GM23338 (cell line): ENCODE measurements at regions not wholly inside any gene's neighbourhood (a gene's known extent, or its start where the extent isn't known, plus 50 kb on each side); places are given as distances from the start of the nearest gene placed in this dataset.

Experiments used
- ATAC-seq: fragments of 200-7000 bp; cut with Tn5 transposase; 3 replicates; pipeline ENCODE4 v1.9.1; 2020
- DNase-seq: peaks from one replicate; pipeline ENCODE4 v3.0.0-alpha.2; 2015; ENCODE audit warnings: low spot score
- H2AFZ ChIP-seq: fragments of 200-600 bp; sonication (generic); 2 replicates; pipeline ENCODE4 v1.8.0; 2016; ENCODE audit warnings: antibody characterized with exemption, mild to moderate bottlenecking, moderate library complexity
- H3F3A ChIP-seq: fragments of 200-600 bp; sonication (generic); replicated peaks from 2 replicates; pipeline ENCODE4 v1.8.0; 2017; ENCODE audit warnings: antibody characterized with exemption, mixed run types, low read depth
- H3K27ac ChIP-seq: fragments of 200-600 bp; sonication (generic); 2 replicates; pipeline ENCODE4 v1.6.1; 2016; ENCODE audit warnings: low read depth
- H3K27me3 ChIP-seq: fragments of 200-600 bp; sonication (generic); 2 replicates; pipeline ENCODE4 v1.8.0; 2016; ENCODE audit warnings: mild to moderate bottlenecking, mixed run types, moderate library complexity; ENCODE audit not compliant: insufficient read depth
- H3K36me3 ChIP-seq: fragments of 200-600 bp; sonication (generic); 2 replicates; pipeline ENCODE4 v1.8.0; 2016; ENCODE audit warnings: mild to moderate bottlenecking; ENCODE audit not compliant: insufficient read depth
- H3K4me1 ChIP-seq: fragments of 200-600 bp; sonication (generic); 2 replicates; pipeline ENCODE4 v1.8.0; 2016; ENCODE audit warnings: mild to moderate bottlenecking, moderate library complexity; ENCODE audit not compliant: insufficient read depth
- H3K4me2 ChIP-seq: fragments of 200-600 bp; sonication (generic); 2 replicates; pipeline ENCODE4 v1.7.1; 2017; ENCODE audit warnings: mixed run types
- H3K4me3 ChIP-seq: fragments of 200-600 bp; sonication (generic); 2 replicates; pipeline ENCODE4 v1.6.1; 2016; ENCODE audit warnings: mixed run types
- H3K79me2 ChIP-seq: fragments of 200-600 bp; sonication (generic); replicated peaks from 2 replicates; pipeline ENCODE4 v1.8.0; 2017; ENCODE audit warnings: mild to moderate bottlenecking; ENCODE audit not compliant: insufficient read depth
- H3K9me2 ChIP-seq: fragments of 200-600 bp; sonication (generic); 2 replicates; pipeline ENCODE4 v1.8.0; 2017; ENCODE audit not compliant: insufficient read depth
- H4K20me1 ChIP-seq: fragments of 200-600 bp; sonication (generic); replicated peaks from 2 replicates; pipeline ENCODE4 v1.8.0; 2017; ENCODE audit warnings: mild to moderate bottlenecking; ENCODE audit not compliant: insufficient read depth
- H3K27ac Mint-ChIP-seq: 2 replicates; pipeline ENCODE4 v1.8.0; 2020; ENCODE audit warnings: inconsistent platforms, mild to moderate bottlenecking, moderate library complexity, mixed read lengths
- H3K27me3 Mint-ChIP-seq: 3 replicates; pipeline ENCODE4 v1.8.0; 2022; ENCODE audit warnings: low read depth, mild to moderate bottlenecking, moderate library complexity, mixed read lengths, inconsistent platforms; ENCODE audit not compliant: insufficient read depth, poor library complexity
- H3K36me3 Mint-ChIP-seq: 3 replicates; pipeline ENCODE4 v1.8.0; 2021; ENCODE audit warnings: low read depth, mild to moderate bottlenecking, inconsistent platforms, moderate library complexity, mixed read lengths
- H3K4me1 Mint-ChIP-seq: 3 replicates; pipeline ENCODE4 v1.8.0; 2020; ENCODE audit warnings: mild to moderate bottlenecking, inconsistent platforms, mixed read lengths
- H3K4me3 Mint-ChIP-seq: 3 replicates; pipeline ENCODE4 v1.8.0; 2021; ENCODE audit warnings: moderate library complexity, mild to moderate bottlenecking, inconsistent platforms, mixed read lengths
- H3K9me3 Mint-ChIP-seq: 3 replicates; pipeline ENCODE4 v1.8.0; 2020; ENCODE audit warnings: moderate library complexity, mild to moderate bottlenecking, inconsistent platforms, mixed read lengths
- CREB1 ChIP-seq: fragments of 250-450 bp; sonication (Bioruptor Pico); IDR thresholded peaks from 2 replicates; pipeline ENCODE4 v1.5.0; 2020; ENCODE audit warnings: low read depth, mild to moderate bottlenecking, moderate library complexity
- ETS1 ChIP-seq: IDR thresholded peaks from 2 replicates; pipeline ENCODE4 v1.6.1; 2016; ENCODE audit warnings: antibody characterized with exemption
- EZH2 ChIP-seq: fragments of 200-600 bp; sonication (generic); IDR thresholded peaks from one replicate; pipeline ENCODE4 v1.8.0; 2017; ENCODE audit warnings: antibody characterized with exemption, mild to moderate bottlenecking, low read depth; ENCODE audit not compliant: unreplicated experiment
- EZH2phosphoT487 ChIP-seq: fragments of 200-600 bp; sonication (generic); IDR thresholded peaks from one replicate; pipeline ENCODE4 v1.8.1; 2018; ENCODE audit warnings: antibody characterized with exemption; ENCODE audit not compliant: unreplicated experiment
- JUNB ChIP-seq: IDR thresholded peaks from one replicate; pipeline ENCODE4 v1.6.1; 2016; ENCODE audit warnings: antibody characterized with exemption; ENCODE audit not compliant: unreplicated experiment
- NANOG ChIP-seq: IDR thresholded peaks from 2 replicates; pipeline ENCODE4 v1.6.1; 2016; ENCODE audit warnings: antibody characterized with exemption, borderline replicate concordance
- POLR2AphosphoS5 ChIP-seq: IDR thresholded peaks from 2 replicates; pipeline ENCODE4 v1.6.1; 2016; ENCODE audit warnings: antibody characterized with exemption, low read depth
- REST ChIP-seq: IDR thresholded peaks from one replicate; pipeline ENCODE4 v1.6.1; 2018; ENCODE audit warnings: antibody characterized with exemption; ENCODE audit not compliant: unreplicated experiment
- STAT1 ChIP-seq: IDR thresholded peaks from one replicate; pipeline ENCODE4 v1.6.1; 2016; ENCODE audit warnings: antibody characterized with exemption; ENCODE audit not compliant: unreplicated experiment
- ZNF114 ChIP-seq: fragments of 250-450 bp; sonication (Bioruptor Pico); IDR thresholded peaks from 2 replicates; pipeline ENCODE4 v1.5.0; 2020; ENCODE audit warnings: mild to moderate bottlenecking, moderate library complexity
- ZNF331 ChIP-seq: fragments of 250-450 bp; sonication (Bioruptor Pico); IDR thresholded peaks from 2 replicates; pipeline ENCODE4 v1.5.0; 2020; ENCODE audit warnings: low read depth, mild to moderate bottlenecking, moderate library complexity
- ZNF462 ChIP-seq: fragments of 250-450 bp; sonication (Bioruptor Pico); IDR thresholded peaks from 2 replicates; pipeline ENCODE4 v1.5.0; 2020; ENCODE audit warnings: mild to moderate bottlenecking, moderate library complexity
- TF ChIP-seq, protein P1 (sequence below), 2 experiments: fragments of 200-600 bp in 1 of 2; sonication (generic) in 1 of 2; conservative IDR thresholded peaks; 2 replicates each; pipeline versions ENCODE4 v1.5.1 to v1.6.1; 2016 to 2017; ENCODE audit warnings: antibody characterized with exemption in 2 of 2, low read depth in 2 of 2, mild to moderate bottlenecking in 2 of 2, moderate library complexity in 1 of 2

DNA sequence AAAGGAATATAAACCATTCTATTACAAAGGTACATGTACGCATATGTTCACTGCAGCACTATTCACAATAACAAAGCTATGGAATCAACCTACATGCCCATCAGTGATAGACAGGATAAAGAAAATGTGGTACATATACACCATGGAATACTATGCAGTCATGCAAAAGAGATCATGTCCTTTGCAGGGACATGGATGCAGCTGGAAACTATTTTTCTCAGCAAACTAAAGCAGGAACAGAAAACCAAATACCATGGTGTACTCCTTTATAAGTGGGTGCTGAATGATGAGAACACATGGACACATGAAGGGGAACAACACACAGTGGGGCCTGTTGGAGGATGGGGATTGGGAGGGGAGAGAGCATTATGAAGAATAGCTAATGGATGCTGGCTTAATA is 104.6 kb upstream of the CENPW start:
- Mint-ChIP-seq H3K4me3 (no peak overlapping the region), H3K36me3 (peaks cover 9% of the 10 kb centered on the region; the same call in 1 of the 3 replicates), H3K4me1 (no peaks in the 10 kb centered on the region), H3K9me3 (peaks cover 10% of the 10 kb centered on the region), H3K27ac (no peak overlapping the region), H3K27me3 (peaks cover 2% of the 10 kb centered on the region)
- H3K4me3 ChIP-seq, result no peak overlapping the region
- H3K27ac ChIP-seq, result no peak overlapping the region
- H3K4me2 ChIP-seq, result no peak overlapping the region
- DNase-seq (no peak), ATAC-seq (no peak)
- H3F3A ChIP-seq, result no peaks in the 10 kb centered on the region
- H3K36me3 ChIP-seq, result no peaks in the 10 kb centered on the region
- no peaks in the 10 kb centered on the region for H3K27me3 ChIP-seq
- no peaks in the 10 kb centered on the region for H3K9me2 ChIP-seq
- TF ChIP-seq CREB1 (CRISPR knock-in tag), result no peak
- no peak for TF ChIP-seq ZNF462
- TF ChIP-seq REST, result no peak
- TF ChIP-seq ZNF331 (CRISPR knock-in tag), result no peak
- no peak for TF ChIP-seq EZH2
- TF ChIP-seq EZH2phosphoT487, result no peak
- no peak for TF ChIP-seq JUNB
- TF ChIP-seq STAT1, result no peak
- TF ChIP-seq, protein P1, sequence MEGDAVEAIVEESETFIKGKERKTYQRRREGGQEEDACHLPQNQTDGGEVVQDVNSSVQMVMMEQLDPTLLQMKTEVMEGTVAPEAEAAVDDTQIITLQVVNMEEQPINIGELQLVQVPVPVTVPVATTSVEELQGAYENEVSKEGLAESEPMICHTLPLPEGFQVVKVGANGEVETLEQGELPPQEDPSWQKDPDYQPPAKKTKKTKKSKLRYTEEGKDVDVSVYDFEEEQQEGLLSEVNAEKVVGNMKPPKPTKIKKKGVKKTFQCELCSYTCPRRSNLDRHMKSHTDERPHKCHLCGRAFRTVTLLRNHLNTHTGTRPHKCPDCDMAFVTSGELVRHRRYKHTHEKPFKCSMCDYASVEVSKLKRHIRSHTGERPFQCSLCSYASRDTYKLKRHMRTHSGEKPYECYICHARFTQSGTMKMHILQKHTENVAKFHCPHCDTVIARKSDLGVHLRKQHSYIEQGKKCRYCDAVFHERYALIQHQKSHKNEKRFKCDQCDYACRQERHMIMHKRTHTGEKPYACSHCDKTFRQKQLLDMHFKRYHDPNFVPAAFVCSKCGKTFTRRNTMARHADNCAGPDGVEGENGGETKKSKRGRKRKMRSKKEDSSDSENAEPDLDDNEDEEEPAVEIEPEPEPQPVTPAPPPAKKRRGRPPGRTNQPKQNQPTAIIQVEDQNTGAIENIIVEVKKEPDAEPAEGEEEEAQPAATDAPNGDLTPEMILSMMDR (conservative IDR thresholded peaks at IDR 0.05; ENCODE audit: low read depth in 2 of 2), result no peak
- TF ChIP-seq POLR2AphosphoS5, result no peak
- TF ChIP-seq ETS1, result no peak
- no peak for TF ChIP-seq NANOG
- TF ChIP-seq ZNF114 (CRISPR knock-in tag), result no peak
- no peak overlapping the region for H2AFZ ChIP-seq
- H3K4me1 ChIP-seq, result no peaks in the 10 kb centered on the region
- H3K79me2 ChIP-seq, result no peaks in the 10 kb centered on the region
- H4K20me1 ChIP-seq, result no peaks in the 10 kb centered on the region
